ENCODE measurements at regions not wholly inside any gene's neighbourhood (a gene's known extent, or its start where the extent isn't known, plus 50 kb on each side); places are given as distances from the start of the nearest gene placed in this dataset.

GRCh38 chr7:47698386-47698785 is 116.5 kb upstream of the TNS3 start:
- Histone ChIP-seq H3K27me3 (ENCODE audit: insufficient read depth, poor library complexity, severe bottlenecking) (no peaks in the 10 kb centered on the region), H3K27ac (replicated peaks) (no peak overlapping the region), H3K4me3 (replicated peaks; ENCODE audit: insufficient read depth, low read length) (no peak overlapping the region)
- TF ChIP-seq REST (IDR thresholded peaks at IDR 0.05; ENCODE audit: insufficient replicate concordance, low read depth) (no peak), POLR2AphosphoS5 (IDR thresholded peaks at IDR 0.05; ENCODE audit: low read depth) (no peak), GABPA (IDR thresholded peaks at IDR 0.05; ENCODE audit: low read depth) (no peak), SPI1 (IDR thresholded peaks at IDR 0.05; ENCODE audit: borderline replicate concordance, low read depth) (no peak), CTCF (IDR thresholded peaks at IDR 0.05; ENCODE audit: insufficient read depth, low read length) (no peak)
- DNase-seq (ENCODE audit: low read depth in 1 of 2, low spot score in 1 of 2) = no peak

GRCh38 chr7:47697543-47697942 is 115.6 kb upstream of the TNS3 start:
- Histone ChIP-seq H3K27ac (replicated peaks) (no peak overlapping the region), H3K27me3 (ENCODE audit: insufficient read depth, poor library complexity, severe bottlenecking) (no peaks in the 10 kb centered on the region), H3K4me3 (replicated peaks; ENCODE audit: insufficient read depth, low read length) (no peak overlapping the region)
- DNase-seq (ENCODE audit: low read depth in 1 of 2, low spot score in 1 of 2) = no peak
- no peak for TF ChIP-seq REST (IDR thresholded peaks at IDR 0.05; ENCODE audit: insufficient replicate concordance, low read depth)
- no peak for TF ChIP-seq SPI1 (IDR thresholded peaks at IDR 0.05; ENCODE audit: borderline replicate concordance, low read depth)
- TF ChIP-seq GABPA (IDR thresholded peaks at IDR 0.05; ENCODE audit: low read depth) = no peak
- no peak for TF ChIP-seq CTCF (IDR thresholded peaks at IDR 0.05; ENCODE audit: insufficient read depth, low read length)
- TF ChIP-seq POLR2AphosphoS5 (IDR thresholded peaks at IDR 0.05; ENCODE audit: low read depth) = no peak

GRCh38 chr7:47696152-47696710 is 114.3 kb upstream of the TNS3 start:
- no peak for DNase-seq (ENCODE audit: low read depth in 1 of 2, low spot score in 1 of 2)
- Histone ChIP-seq H3K27ac (replicated peaks) (no peak overlapping the region), H3K4me3 (replicated peaks; ENCODE audit: insufficient read depth, low read length) (no peak overlapping the region), H3K27me3 (ENCODE audit: insufficient read depth, poor library complexity, severe bottlenecking) (no peaks in the 10 kb centered on the region)
- no peak for TF ChIP-seq REST (IDR thresholded peaks at IDR 0.05; ENCODE audit: insufficient replicate concordance, low read depth)

All from HL-60 (cell line).